Mesodermal cell (in vitro differentiated cells): ENCODE measurements at regions not wholly inside any gene's neighbourhood (a gene's known extent, or its start where the extent isn't known, plus 50 kb on each side); places are given as distances from the start of the nearest gene placed in this dataset.
"Not testable (repeated sequence)": the region's sequence is repeated elsewhere in the genome, so short reads cannot be mapped to it uniquely, and the experiment has no call there.

Experiments
- H3K27ac ChIP-seq: 2 replicates; pipeline ENCODE4 v1.7.0; 2013; ENCODE audit warnings: mild to moderate bottlenecking, low read depth, low read length, moderate library complexity; ENCODE audit not compliant: severe bottlenecking
- H3K36me3 ChIP-seq: 2 replicates; pipeline ENCODE4 v1.7.1; 2013; ENCODE audit warnings: mild to moderate bottlenecking, low read length, moderate library complexity; ENCODE audit not compliant: control insufficient read depth, insufficient read depth
- H3K4me1 ChIP-seq: one replicate; pipeline ENCODE4 v1.7.1; 2013; ENCODE audit warnings: mild to moderate bottlenecking, low read length; ENCODE audit not compliant: insufficient read depth, control insufficient read depth, poor library complexity, severe bottlenecking
- H3K4me3 ChIP-seq: 2 replicates; pipeline ENCODE4 v1.7.0; 2013; ENCODE audit warnings: low read length, control low read depth, mild to moderate bottlenecking; ENCODE audit not compliant: insufficient read depth, poor library complexity, severe bottlenecking; ENCODE audit errors: extremely low read depth
- H3K9me3 ChIP-seq: 2 replicates; pipeline ENCODE4 v1.7.1; 2013; ENCODE audit warnings: mild to moderate bottlenecking, low read length, moderate library complexity; ENCODE audit not compliant: control insufficient read depth
- WGBS, 2 experiments: methylation state at CpG; one replicate each; pipeline ENCODE4 v1.1.5; 2013; ENCODE audit warnings: missing lambda C conversion rate in 2 of 2; ENCODE audit not compliant: insufficient coverage in 2 of 2; 5-methylcytosine and 5-hydroxymethylcytosine counted together

- no peaks in the 10 kb centered on the region for H3K9me3 ChIP-seq
- H3K27ac ChIP-seq, result no peak overlapping the region
- WGBS, 2 experiments, result 85 to 94% methylated on average over 2 to 4 of the region's 4 CpGs
- H3K36me3 ChIP-seq, result no peaks in the 10 kb centered on the region
- no peak overlapping the region for H3K4me3 ChIP-seq
- H3K4me1 ChIP-seq, result no peaks in the 10 kb centered on the region
Measured at GRCh38 chr1:182260516-182260915, 131.1 kb downstream of the GLUL start.

GRCh38 chr1:182259968-182260367 is 131.6 kb downstream of the GLUL start:
- no peaks in the 10 kb centered on the region for H3K9me3 ChIP-seq
- H3K27ac ChIP-seq, result no peak overlapping the region
- no peaks in the 10 kb centered on the region for H3K36me3 ChIP-seq
- H3K4me1 ChIP-seq, result no peaks in the 10 kb centered on the region
- no peak overlapping the region for H3K4me3 ChIP-seq
- 100% methylated on average over 1 of the region's 2 CpGs for WGBS, 2 experiments

GRCh38 chr1:182259229-182259872 is 132.2 kb downstream of the GLUL start:
- no peaks in the 10 kb centered on the region for H3K9me3 ChIP-seq
- no peaks in the 10 kb centered on the region for H3K4me1 ChIP-seq
- WGBS, 2 experiments, result 86 to 90% methylated on average over 4 of the region's 4 CpGs
- H3K36me3 ChIP-seq, result no peaks in the 10 kb centered on the region
- no peak overlapping the region for H3K4me3 ChIP-seq
- H3K27ac ChIP-seq, result no peak overlapping the region

GRCh38 chr1:182257369-182258063 is 134.1 kb downstream of the GLUL start:
- H3K9me3 ChIP-seq, result no peaks in the 10 kb centered on the region
- no peak overlapping the region for H3K4me3 ChIP-seq
- 75 to 86% methylated on average over 2 of the region's 2 CpGs for WGBS, 2 experiments

GRCh38 chr1:182256931-182257330 is 134.7 kb downstream of the GLUL start:
- no peaks in the 10 kb centered on the region for H3K4me1 ChIP-seq
- no peak overlapping the region for H3K27ac ChIP-seq
- no peak overlapping the region for H3K4me3 ChIP-seq
- WGBS, 2 experiments, result no CpG with 5 or more reads among the region's 4 CpGs
- no peaks in the 10 kb centered on the region for H3K36me3 ChIP-seq
- H3K9me3 ChIP-seq, result no peaks in the 10 kb centered on the region

More at GRCh38 chr1:182257369-182258063, 134.1 kb downstream of the GLUL start:
- H3K27ac ChIP-seq, result no peak overlapping the region
- H3K36me3 ChIP-seq, result no peaks in the 10 kb centered on the region
- no peaks in the 10 kb centered on the region for H3K4me1 ChIP-seq

- Histone ChIP-seq H3K4me1 (no peaks in the 10 kb centered on the region), H3K4me3 (no peak overlapping the region), H3K9me3 (no peaks in the 10 kb centered on the region), H3K36me3 (no peaks in the 10 kb centered on the region), H3K27ac (no peak overlapping the region)
- WGBS, 2 experiments, result 80% methylated on average over 1 to 2 of the region's 4 CpGs
Measured at GRCh38 chr1:182255494-182255893, 136.1 kb downstream of the GLUL start.

- WGBS, 2 experiments, result 84 to 95% methylated on average over 5 to 7 of the region's 7 CpGs
- H3K4me1 ChIP-seq, result no peaks in the 10 kb centered on the region
Measured at GRCh38 chr1:182253319-182253860, 138.2 kb downstream of the GLUL start.

GRCh38 chr1:182251561-182251960 is 140.0 kb downstream of the GLUL start:
- H3K4me1 ChIP-seq, result no peaks in the 10 kb centered on the region

More at GRCh38 chr1:182253319-182253860, 138.2 kb downstream of the GLUL start:
- H3K36me3 ChIP-seq, result no peaks in the 10 kb centered on the region
- H3K27ac ChIP-seq, result no peak overlapping the region
- no peaks in the 10 kb centered on the region for H3K9me3 ChIP-seq
- no peak overlapping the region for H3K4me3 ChIP-seq

GRCh38 chr1:182249201-182249676 is 142.4 kb downstream of the GLUL start:
- no peaks in the 10 kb centered on the region for H3K36me3 ChIP-seq
- no peaks in the 10 kb centered on the region for H3K9me3 ChIP-seq
- no peaks in the 10 kb centered on the region for H3K4me1 ChIP-seq
- H3K4me3 ChIP-seq, result no peak overlapping the region
- WGBS, 2 experiments, result 76 to 86% methylated on average over 7 to 11 of the region's 15 CpGs
- no peak overlapping the region for H3K27ac ChIP-seq

More at GRCh38 chr1:182251561-182251960, 140.0 kb downstream of the GLUL start:
- no peak overlapping the region for H3K4me3 ChIP-seq
- WGBS, 2 experiments, result 50% methylated on average over 1 of the region's 1 CpG; no CpG with 5 or more reads in 1 of the 2 experiments
- H3K36me3 ChIP-seq, result no peaks in the 10 kb centered on the region
- no peak overlapping the region for H3K27ac ChIP-seq
- no peaks in the 10 kb centered on the region for H3K9me3 ChIP-seq

GRCh38 chr1:182248721-182249120 is 142.9 kb downstream of the GLUL start:
- Histone ChIP-seq H3K9me3 (no peaks in the 10 kb centered on the region), H3K27ac (no peak overlapping the region), H3K36me3 (no peaks in the 10 kb centered on the region), H3K4me3 (no peak overlapping the region), H3K4me1 (no peaks in the 10 kb centered on the region)
- WGBS, 2 experiments, result no CpG with 5 or more reads among the region's 5 CpGs

GRCh38 chr1:182247813-182248212 is 143.8 kb downstream of the GLUL start:
- H3K27ac ChIP-seq, H3K4me3 ChIP-seq, H3K4me1 ChIP-seq, H3K9me3 ChIP-seq, H3K36me3 ChIP-seq: not testable (repeated sequence)
- WGBS, 2 experiments, result no CpG with 5 or more reads among the region's 2 CpGs
